ENCODE measurements at regions not wholly inside any gene's neighbourhood (a gene's known extent, or its start where the extent isn't known, plus 50 kb on each side); places are given as distances from the start of the nearest gene placed in this dataset.

GRCh38 chr15:61524086-61524485 is 295.0 kb upstream of the RORA start:
- no peak for DNase-seq

DNA sequence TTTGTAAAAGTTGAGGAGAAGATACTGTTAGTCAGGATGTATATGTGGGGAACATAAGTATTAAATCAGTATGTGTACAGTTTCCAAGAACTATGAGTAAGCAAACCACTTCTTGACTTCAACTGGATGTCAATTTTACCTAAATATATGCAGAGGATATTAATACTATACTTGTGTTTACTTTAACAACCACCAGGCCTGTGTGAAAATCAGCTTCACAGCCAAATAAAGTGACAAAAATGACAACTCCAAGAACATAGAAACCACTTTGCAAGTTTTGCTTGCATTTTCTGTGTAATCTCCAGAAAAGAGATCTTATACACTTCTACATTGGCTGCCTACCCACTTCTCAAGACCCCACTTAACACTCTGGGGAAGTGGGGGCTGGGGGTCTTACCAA is 293.3 kb upstream of the RORA start:
- DNase-seq, result no peak

DNA sequence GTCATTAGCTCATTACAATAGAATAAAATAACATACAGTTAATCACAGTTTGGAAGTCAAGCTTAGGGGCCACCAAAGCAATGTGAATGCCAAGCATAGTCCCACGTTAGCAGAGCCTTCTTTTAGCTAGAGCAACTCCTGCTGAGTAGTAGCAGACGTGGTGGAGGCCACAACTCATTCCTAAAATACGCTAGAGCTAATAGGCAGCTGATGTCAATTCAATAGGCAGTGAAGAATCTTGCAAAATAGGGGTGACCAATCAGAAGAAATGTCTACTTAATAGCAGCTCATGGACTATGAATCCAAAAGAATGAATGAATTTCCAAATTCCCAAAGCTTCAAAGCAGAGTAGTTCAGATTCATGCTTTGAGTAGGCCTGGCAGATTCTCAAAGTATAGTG is 292.9 kb upstream of the RORA start:
- no peak for DNase-seq

GRCh38 chr15:61519296-61519695 is 290.2 kb upstream of the RORA start:
- no peak for DNase-seq

DNA sequence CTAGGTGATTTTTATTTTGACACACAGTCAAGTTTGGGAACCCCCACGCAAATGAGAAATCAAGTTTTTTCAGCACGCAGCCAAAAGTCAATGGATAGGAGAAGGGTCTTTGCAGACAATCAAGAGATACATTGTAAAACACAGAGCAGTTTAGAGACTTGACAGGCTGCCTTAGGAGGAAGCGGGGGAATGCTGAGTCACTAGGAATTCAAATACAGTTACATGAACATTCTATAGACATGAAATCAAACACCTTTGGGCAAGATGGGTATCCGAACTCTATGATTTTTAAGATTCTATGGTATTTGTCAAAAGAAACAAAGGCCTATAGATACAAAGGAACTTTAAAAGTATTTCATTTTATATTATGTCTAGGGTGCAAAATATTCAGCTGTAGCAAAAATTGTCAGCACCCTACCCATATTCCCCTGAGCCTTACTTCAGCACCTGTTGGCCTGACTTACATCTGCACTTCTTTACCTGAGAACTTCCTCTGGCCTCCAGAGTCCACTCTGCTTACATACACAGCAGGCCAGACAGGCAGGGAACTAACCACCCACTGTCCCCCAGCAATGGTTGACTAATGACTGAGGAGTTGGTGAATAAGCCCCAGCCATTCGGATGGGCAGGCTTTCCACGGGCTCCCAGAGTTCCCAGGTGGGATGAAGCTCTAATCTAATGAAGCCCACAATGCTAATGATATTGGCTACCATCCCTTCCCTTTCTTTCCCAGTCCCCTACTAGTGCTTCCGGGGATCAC is 289.3 kb upstream of the RORA start:
- DNase-seq, result peak; percentile 31

DNA sequence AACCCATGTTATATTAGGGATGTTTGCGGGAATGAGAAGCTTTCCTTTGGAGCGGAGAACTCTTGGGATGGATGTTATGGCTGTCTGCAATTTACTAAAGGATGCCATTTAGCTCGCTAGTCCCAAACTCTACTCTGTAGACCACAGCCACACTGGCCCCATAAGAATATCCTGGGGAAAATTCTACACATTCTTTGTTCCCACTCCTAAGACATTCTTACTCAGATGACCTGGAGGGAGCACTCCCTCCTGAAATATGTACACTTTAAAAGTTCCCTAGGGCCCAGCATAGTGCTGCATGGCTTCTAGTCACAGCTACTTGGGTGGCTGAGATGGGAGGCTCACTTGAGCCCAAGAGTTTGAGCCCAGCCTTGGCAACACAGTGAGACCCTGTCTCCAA is 288.7 kb upstream of the RORA start:
- no peak for DNase-seq

- no peak for DNase-seq
These were observed 288.2 kb upstream of the RORA start for GRCh38 chr15:61517335-61517734.

- DNase-seq, result no peak
These were observed 282.7 kb upstream of the RORA start for GRCh38 chr15:61511756-61512155.

DNA sequence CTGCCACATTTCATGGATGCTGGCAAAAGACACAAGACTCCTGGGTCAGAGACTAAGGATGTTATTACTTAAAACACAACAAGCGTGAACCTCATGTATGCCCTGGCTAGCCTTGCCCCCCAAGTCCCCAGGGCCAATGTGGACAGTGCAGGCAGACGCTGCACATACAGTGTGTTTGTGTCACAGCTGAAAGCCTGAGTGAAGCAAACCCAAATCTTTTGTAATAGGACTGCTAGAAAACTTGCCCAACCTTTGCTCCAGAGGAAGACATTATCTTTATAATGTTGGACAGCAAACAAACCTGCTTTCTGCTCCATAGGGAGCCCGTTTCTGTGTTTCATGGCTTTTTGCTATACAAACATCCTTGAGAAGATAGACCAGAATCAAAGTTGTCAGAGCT is 282.0 kb upstream of the RORA start:
- DNase-seq, result no peak

- DNase-seq, result no peak
These were observed 280.3 kb upstream of the RORA start for GRCh38 chr15:61509327-61509840.

GRCh38 chr15:61503383-61503969 is 274.4 kb upstream of the RORA start:
- DNase-seq, result no peak

DNA sequence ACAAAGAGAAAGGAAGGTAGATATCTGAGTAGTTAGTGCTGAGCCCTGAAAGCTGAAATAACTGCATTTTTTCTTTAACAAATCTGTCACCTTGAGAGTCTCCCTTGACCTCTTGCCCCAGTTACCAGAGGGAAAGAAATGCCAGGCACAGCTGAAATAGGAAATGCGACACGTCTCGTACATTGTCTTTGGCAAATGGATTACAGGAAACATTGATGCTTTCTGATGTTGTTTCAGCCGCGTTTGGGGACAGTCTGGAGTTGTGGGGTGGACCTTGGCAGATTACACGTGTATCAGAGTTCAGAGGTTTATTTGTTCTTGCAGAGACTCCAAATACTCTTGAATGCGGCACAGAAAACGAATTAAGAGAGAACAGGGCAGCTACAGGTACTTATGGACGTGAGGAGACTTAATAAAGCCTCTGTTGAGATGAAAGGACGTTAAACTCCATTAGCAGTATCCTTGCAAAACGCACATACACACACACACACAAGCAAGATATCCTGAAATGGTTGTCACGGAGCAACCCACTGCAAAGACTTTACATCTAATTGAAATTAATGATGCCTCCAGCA is 272.8 kb upstream of the RORA start:
- DNase-seq, result no peak

GRCh38 chr15:61500951-61501620 is 272.0 kb upstream of the RORA start:
- no peak for DNase-seq

- no peak for DNase-seq
These were observed 271.4 kb upstream of the RORA start for GRCh38 chr15:61500523-61500922.

- no peak for DNase-seq
These were observed 270.3 kb upstream of the RORA start for GRCh38 chr15:61499376-61499775.

DNA sequence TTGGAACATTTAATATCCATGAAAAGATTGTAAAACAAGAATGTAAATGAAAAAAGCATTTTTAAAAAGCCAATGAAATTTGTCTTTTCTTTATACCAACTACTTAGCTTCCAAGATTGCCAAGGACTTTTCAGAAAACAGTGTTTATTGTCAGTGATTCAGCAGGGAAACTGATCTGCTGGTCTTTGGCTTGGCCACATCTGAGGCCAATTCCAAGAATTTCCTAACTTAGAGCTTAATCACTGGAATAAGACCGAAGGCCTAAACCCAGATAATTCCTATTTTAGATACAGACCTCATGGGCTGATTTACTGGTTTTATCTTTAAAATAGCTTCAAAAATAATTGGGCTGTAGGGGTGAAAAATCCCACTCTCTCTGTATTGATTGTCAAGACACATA is 260.5 kb upstream of the RORA start:
- DNase-seq, result no peak

DNA sequence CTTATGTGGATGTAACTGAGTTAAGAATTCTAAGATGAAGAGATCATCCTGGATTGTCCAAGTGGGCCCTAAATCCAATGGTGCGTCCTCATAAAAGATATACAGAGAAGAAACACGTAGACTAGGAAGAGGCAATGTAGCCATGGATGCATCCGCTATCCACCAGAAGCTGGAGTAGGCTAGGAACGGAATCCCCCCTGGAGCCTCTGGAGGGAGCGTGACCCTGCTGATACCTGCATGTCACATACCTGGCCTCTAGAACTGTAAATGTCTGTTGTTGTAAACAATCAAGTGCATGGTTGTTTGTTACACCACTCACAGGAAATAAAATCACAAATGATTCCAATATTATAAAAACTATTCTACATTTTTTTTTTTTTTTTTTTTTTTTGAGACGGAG is 254.5 kb upstream of the RORA start:
- no peak for DNase-seq

- no peak for DNase-seq
These were observed 252.8 kb upstream of the RORA start for GRCh38 chr15:61481886-61482285.

- DNase-seq, result no peak
These were observed 251.8 kb upstream of the RORA start for GRCh38 chr15:61480863-61481262.

DNA sequence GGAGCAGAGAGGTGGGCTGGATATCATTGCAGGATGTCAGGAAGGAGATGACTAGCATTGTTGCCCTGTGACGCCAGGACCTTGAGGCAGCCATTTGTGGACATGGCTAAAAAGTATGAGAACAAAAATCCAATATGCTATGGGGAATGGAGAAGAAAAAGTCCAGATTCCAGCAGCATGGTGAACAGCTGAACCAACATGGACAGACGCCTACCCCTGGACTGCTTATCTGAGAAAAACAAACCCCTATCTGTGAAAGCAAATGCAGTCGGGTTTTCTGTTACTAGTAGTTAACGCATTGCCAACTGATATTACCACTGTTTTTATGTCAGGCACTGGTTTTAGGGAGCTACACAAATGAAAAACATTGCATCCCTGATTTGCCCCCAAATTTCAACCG is 251.2 kb upstream of the RORA start:
- no peak for DNase-seq

GRCh38 chr15:61479613-61480012 is 250.5 kb upstream of the RORA start:
- DNase-seq, result no peak

GRCh38 chr15:61476741-61477140 is 247.6 kb upstream of the RORA start:
- no peak for DNase-seq

- no peak for DNase-seq
These were observed 245.7 kb upstream of the RORA start for GRCh38 chr15:61474796-61475195.

GRCh38 chr15:61467823-61468222 is 238.7 kb upstream of the RORA start:
- no peak for DNase-seq

All from NCI-H226 (cell line).